ENCODE measurements at regions not wholly inside any gene's neighbourhood (a gene's known extent, or its start where the extent isn't known, plus 50 kb on each side); places are given as distances from the start of the nearest gene placed in this dataset.
A peak's percentile ranks its signal among the peaks of the same experiment; 100 is the strongest.

DNA sequence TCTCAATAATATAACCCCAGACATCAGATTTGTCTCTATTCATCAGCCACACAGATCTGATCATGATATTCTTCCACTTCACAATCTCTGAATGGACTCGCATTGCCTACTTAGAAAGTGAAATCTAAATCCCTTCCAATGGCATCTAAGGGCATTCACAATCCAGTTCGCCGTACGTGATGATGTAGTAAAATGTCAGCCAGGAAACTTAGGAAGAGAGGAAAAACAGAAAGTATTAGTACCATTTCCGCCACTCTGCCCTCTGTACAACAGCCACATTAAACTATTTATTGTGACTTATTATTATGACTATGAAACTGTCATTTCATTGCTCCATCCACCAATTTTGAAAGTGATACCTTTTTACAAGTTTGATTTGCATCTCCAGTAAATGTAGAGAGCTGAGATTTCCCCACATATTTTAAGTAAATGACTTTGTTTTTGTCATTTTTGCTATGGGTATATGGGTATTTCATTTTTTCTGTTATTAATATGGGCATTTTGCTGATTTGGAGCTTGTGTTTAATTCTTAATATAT, 69.4 kb upstream of the SMIM36 start:
- no peak for DNase-seq

DNA sequence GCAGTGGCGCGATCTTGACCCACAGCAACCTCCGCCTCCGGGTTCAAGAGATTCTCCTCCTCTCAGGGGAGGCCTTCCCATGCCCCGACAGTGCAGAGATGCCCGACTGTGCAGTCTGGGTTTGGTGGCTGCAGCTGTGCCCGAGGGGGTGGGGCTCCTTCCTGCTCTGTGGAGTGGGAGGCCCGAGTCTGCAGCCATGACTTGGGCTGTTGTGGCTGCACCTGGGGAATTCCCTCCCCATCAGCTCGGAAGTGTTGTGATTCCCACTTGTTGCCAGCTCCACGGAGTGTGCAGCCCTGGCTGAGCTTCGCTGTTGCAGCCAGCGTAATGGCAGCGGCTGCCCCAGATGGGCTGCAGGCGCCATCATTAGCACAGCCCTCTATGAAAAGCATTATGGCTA, 66.4 kb upstream of the SMIM36 start:
- DNase-seq = peak; percentile 53

DNA sequence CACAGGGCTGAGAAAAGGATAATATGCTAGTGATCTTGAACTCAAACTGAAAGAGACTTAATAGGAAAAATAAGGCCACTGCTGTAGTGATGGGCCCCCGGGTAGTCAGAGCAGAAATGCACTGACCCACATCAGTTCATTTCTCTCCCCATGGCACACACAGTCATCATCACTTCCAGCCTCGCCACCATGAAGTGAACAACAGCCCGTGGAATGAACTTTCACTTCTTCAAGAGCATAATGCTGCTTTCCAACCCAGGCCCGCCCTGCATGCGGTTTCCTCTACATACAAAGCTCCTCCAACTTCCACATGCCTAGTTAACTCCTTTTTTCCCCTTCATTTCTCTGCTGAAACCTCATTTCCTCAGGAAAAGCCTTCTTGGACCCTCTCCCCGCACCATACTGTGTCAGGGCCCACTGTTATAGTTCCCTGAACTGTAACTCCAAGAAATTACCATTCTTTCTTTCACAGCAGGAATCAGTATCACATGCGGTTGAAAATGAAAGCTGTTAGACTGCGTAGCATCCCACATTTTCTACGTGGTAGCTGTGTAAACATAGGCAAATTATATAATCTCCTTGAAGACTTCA, 65.8 kb upstream of the SMIM36 start:
- DNase-seq = peak; percentile 43

DNA sequence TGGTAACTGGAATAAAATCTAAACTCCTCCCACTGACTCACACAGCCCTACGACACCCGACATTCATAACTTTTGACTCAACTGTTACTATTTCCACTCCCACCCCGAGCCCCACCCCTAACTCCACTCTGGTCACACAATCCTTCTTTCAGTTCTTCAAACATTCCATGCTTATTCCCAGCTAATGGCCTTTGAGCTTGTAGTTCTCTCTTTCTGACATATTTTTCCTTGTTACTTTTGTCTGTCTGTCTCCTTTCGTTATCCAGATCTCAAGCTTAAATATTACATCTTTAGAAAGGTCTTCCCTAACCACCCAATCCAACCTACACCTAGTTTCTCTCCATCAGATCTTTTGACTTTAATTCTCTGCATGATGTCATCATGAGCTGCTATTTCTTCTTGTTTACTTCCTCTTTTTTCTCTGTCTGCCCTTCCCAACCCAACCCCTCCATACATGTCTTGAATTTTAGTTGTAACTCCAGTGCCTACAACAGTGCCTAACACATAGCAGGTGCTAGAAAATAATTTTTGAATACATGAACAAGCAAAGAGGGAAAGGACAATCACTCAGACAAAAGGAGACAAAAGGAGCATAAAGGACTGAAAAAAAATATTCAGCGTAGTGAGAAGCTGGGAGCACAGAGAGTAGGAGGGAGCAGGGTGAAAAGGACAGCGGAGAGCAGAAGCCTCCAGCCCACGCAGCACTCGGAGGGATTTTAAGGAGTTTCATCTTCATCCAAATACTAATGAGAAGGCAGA, 65.2 kb upstream of the SMIM36 start:
- no peak for DNase-seq

DNA sequence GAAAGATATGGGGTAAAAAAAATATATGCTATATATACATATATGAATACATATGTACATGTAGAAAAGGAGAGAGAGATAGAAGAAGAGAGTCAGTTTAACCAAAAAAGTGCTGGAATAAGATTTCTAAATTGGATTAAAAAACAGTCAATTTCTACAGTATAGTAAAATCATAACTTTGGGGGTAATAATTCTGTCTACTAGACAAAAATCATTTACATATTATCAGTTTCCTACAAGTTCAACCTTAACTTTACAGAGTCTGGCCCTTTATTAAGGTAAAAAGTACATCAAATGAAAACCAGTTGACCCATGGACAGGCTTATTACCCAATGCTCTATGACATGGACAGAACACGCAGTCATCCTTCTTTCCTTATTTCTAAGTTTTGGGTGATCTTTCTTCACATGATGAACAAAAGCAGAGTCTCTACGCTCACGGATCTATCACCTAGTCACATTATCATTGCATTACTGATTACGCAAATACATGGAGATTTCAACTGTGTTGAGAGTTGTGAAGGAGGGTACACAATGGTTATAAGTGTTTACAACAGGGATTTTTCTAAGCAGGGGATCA, 63.9 kb upstream of the SMIM36 start:
- no peak for DNase-seq

DNA sequence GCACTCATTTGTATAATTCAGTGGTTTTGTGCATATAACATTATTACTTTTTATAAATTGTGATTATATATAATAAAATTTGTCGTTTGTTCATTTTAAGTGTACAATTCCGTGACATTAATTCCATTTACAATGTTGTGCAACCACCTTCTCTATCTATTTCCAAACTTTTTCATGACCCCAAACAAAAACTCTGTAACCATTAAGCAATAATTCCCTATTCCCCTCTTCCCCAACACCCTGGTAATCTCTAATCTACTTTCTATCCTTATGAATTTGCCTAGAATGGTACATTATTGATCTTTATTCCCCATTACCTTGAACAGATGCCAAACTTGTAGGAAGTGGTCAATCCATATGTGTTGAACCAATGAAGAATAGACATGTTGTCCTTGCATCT, 61.3 kb upstream of the SMIM36 start:
- no peak for DNase-seq

DNA sequence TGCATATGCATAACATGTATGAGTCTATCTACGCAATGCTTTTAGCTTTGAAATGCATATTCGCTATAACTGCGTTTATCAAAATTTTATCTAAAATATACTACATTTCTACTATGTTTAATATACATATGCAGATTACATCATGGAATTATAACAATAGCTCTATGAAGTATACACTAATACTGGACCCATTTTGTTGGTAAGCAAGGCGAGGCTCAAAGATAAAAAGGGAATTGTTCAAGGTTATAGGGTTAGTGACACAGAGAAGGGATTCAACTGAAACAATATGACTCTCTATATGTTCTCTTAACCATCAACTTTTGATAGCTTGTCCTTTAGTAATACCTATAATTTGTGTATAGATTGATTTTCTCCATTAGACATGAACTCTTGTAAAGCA, 60.9 kb upstream of the SMIM36 start:
- DNase-seq = no peak

DNA sequence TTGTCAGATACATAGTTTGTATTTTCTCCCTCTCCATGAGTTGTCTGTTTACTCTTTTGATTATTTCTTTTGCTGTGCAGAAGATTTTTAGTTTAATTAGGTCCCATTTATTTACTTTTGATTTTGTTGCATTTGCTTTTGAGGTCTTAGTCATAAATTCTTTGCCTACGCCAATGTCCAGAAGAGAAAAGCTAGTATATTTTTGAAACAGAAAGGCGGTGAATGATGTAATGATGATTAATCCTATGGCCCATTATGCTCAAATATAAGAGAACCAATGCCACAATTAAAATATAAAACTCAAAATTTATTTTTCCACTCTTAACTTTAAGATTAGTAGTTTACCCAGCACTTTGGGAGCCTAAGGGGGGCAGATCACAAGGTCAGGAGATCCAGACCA, 59.8 kb upstream of the SMIM36 start:
- DNase-seq = no peak

DNA sequence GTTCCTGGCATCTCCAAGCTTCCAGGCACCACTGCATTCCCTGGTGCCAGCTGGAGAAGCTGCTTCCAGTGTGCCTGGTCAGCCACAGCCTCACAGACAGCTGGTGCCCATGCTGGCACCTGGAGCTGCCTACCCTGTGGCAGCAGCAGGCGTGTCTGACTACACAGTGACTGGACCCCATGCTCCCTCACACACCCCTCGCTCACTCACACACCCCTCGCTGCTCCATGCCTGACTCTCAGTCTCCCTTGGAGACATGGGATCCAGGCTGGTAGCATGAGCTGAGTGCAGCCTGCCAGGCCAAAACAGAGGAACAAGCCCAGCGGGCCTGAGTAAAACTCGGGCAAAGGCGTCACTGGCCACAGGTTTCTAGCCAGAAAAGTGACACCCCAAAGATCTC, 59.1 kb upstream of the SMIM36 start:
- no peak for DNase-seq

DNA sequence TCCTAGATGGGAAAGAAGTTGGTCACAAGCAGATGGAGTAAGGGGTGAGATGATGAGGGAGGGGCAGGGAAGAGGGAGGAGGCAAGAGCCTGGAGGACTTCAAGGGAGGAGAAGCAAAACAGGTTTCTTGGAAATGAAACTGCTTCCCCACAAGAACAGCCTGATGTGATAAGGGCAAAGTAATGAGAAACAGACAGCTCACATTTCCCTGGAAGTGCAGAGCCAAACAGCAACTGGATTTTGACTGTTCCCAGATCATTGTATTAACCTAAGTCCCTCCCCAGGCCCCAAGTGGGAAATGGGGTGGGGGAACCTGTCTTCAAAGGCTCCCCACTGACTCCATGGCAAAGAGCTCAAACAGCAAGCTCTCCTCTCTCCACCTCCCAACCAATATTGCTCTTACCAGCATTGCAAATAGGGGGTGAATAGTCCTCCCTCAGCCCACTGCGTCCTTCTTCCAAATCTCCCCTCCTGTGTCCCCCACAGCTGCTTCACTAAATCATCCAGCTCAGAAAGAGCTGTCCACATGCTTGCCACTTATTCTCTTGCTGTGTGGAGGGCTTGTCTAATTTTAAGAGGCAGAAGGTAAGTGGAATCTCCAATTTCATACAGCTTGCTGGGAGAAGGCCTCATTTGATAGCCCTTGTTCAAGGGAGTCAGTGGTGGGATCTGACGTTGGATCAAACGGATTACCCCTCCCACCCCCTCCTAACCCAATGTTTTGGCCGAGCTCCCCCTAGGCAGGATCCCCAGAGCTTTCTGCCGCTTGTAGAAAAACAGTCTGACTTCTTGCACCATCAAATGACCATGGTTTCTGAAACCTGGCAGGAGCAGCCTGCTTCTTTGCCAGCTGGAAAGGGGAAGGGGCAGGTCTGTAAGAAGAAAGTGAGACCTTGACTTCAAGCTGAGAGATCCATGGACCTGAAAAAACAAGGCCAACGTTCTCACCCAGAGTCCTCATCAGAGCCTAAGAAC, 56.3 kb upstream of the SMIM36 start:
- no peak for DNase-seq

DNA sequence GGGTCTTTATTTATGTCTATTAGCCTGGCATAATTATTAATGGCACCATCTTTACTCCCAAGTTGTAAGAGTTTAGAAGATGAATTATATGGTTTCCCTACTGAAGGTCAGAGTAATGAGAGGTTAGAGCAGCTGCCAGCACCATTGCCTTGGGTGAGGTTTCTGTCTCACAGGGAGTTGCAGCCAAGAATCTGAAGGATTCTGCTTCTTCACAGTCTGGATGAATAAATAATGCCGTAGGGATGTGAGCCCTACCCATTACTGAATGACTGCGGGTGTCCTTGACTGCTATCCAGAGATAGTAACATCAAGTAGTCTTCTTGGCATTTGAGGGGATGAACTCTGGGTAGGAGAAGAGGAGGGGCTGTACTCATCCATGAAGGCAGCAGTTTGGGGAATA, 52.8 kb upstream of the SMIM36 start:
- no peak for DNase-seq

DNA sequence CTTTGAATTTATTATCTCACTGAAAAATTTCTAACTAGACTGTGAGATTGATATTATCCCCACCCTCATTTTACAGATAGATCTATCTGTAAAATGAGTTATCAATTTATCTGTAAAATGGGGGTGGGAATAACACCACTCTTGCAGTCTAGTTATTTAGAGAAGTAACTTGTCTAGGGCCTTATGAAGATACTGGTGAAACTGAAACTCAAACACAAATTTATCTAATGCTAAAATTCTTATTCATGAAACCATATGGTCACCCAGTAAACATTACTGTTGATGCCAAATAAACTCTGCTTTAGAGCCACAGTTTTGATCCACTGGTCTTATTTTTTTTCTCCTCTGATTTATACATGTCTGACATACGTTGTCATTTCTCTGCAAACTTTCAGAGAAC, 52.1 kb upstream of the SMIM36 start:
- DNase-seq = no peak

DNA sequence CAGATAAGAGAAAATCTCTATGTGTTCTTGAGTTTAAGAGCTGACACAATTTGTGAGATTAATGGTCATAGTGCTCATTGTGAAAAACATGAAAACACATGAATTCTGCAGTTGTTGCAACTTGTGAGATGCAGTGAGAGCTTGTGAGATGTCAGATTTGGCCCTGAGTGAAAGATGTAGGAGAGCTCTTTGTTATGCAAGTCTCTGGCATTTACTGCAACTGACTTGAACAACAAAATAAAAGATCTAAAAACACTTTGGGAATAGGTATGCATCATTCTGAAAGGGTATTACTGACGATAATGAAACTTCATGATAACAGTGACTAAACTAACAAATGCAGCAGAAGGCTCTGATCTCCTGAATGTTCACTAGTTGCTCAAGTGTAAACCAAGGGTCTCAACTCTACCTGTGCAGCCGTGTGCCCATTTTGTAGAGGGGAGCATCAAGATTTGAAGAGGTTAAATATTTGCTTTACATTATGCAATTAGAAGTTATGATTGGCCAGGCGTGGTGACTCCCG, 50.8 kb upstream of the SMIM36 start:
- DNase-seq = no peak

DNA sequence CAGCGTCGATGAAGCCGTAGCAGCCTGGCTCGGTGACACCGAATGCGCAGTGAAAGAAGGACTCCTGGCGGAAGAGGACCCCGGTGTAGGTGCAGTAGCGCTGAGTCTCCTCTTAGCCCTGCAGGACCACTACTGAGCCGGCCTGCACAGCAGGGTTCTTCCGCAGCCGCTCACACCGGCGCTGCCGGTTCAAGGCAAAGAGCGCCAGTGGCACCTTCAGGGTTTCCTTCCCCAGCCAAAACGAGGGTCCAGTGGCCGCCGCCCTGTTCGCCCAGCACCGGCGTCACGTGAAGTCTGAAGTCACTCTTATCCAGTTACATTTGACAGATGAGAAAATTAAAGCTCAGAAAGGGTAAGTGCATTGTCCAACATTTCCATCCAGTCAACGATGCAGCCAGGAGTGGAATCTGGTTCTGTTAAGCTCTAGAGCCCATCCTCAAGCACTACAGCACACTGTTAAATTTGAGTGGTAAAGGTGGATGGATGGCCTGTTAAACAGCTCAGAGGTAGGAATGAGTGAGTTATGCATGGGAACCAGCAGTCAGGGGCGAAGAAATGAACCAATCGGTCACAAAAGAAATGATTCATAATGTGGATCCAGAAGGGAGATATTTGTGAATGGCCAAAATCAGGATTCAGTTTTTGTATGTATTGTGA, 50.2 kb upstream of the SMIM36 start:
- no peak for DNase-seq

Measured in CD4-positive, alpha-beta T cell treated with Interleukin-10 for 1 hour (primary cell).